Right hindlimb (tissue), 1 donor: ENCODE measurements at regions not wholly inside any gene's neighbourhood (a gene's known extent, or its start where the extent isn't known, plus 50 kb on each side); places are given as distances from the start of the nearest gene placed in this dataset.

Source experiments
- DNase-seq: peaks from one replicate; pipeline ENCODE4 v3.0.0-alpha.2; 2018

GRCh38 chr6:21486115-21486514 is 107.4 kb upstream of the SOX4 start:
- no peak for DNase-seq

- DNase-seq: no peak
These were observed 103.7 kb upstream of the SOX4 start for GRCh38 chr6:21489826-21490225.

GRCh38 chr6:21491955-21492354 is 101.6 kb upstream of the SOX4 start:
- no peak for DNase-seq

- no peak for DNase-seq
These were observed 99.0 kb upstream of the SOX4 start for GRCh38 chr6:21494505-21494904.

- DNase-seq: no peak
These were observed 97.4 kb upstream of the SOX4 start for GRCh38 chr6:21496196-21496595.

- no peak for DNase-seq
These were observed 96.8 kb upstream of the SOX4 start for GRCh38 chr6:21496706-21497105.

GRCh38 chr6:21500314-21501020 is 93.1 kb upstream of the SOX4 start:
- DNase-seq: no peak

- DNase-seq: no peak
These were observed 92.6 kb upstream of the SOX4 start for GRCh38 chr6:21501021-21501354.

- DNase-seq: no peak
These were observed 91.7 kb upstream of the SOX4 start for GRCh38 chr6:21501815-21502214.

GRCh38 chr6:21502682-21503081 is 90.9 kb upstream of the SOX4 start:
- DNase-seq: no peak

GRCh38 chr6:21504790-21505189 is 88.8 kb upstream of the SOX4 start:
- no peak for DNase-seq

- no peak for DNase-seq
These were observed 88.0 kb upstream of the SOX4 start for GRCh38 chr6:21505574-21505990.

GRCh38 chr6:21506126-21506525 is 87.4 kb upstream of the SOX4 start:
- no peak for DNase-seq

GRCh38 chr6:21507811-21508210 is 85.7 kb upstream of the SOX4 start:
- DNase-seq: no peak

- no peak for DNase-seq
These were observed 84.8 kb upstream of the SOX4 start for GRCh38 chr6:21508753-21509152.

GRCh38 chr6:21511891-21512550 is 81.5 kb upstream of the SOX4 start:
- DNase-seq: no peak

GRCh38 chr6:21514288-21514687 is 79.3 kb upstream of the SOX4 start:
- no peak for DNase-seq

- no peak for DNase-seq
These were observed 75.2 kb upstream of the SOX4 start for GRCh38 chr6:21518317-21518716.

GRCh38 chr6:21519642-21520041 is 73.9 kb upstream of the SOX4 start:
- no peak for DNase-seq

GRCh38 chr6:21521276-21521675 is 72.3 kb upstream of the SOX4 start:
- DNase-seq: no peak

- DNase-seq: no peak
These were observed 71.3 kb upstream of the SOX4 start for GRCh38 chr6:21522143-21522747.

- DNase-seq: no peak
These were observed 70.6 kb upstream of the SOX4 start for GRCh38 chr6:21522797-21523456.

GRCh38 chr6:21523652-21524051 is 69.9 kb upstream of the SOX4 start:
- DNase-seq: no peak

- no peak for DNase-seq
These were observed 69.3 kb upstream of the SOX4 start for GRCh38 chr6:21524201-21524600.
